ENCODE measurements at regions not wholly inside any gene's neighbourhood (a gene's known extent, or its start where the extent isn't known, plus 50 kb on each side); places are given as distances from the start of the nearest gene placed in this dataset.

DNA sequence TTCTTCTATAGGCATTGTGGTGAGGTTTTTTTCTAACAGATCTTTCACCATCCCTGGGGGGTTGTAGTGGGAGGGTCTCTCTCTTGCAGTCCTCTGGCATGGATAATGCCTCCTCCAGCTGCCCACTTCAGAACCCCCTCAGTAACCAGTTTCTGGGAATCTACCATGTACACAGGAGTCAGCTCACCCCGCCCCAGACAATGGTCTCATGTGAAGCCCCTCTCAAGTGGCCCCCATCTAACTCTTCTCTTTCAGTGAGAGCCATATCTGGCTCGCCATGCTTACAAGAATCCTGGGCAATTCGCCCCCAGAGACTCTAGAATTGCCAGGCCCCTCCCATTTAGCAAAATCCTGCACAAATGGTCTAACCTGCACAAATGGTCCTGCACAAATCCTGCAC lies 144.4 kb upstream of the FSTL4 start:
- ATAC-seq (ENCODE audit: insufficient number of reproducible peaks, low FRiP score, low read depth), result no peak
- Histone ChIP-seq H3K36me3 (no peaks in the 10 kb centered on the region), H3K27me3 (replicated peaks; ENCODE audit: insufficient read depth) (no peaks in the 10 kb centered on the region)

DNA sequence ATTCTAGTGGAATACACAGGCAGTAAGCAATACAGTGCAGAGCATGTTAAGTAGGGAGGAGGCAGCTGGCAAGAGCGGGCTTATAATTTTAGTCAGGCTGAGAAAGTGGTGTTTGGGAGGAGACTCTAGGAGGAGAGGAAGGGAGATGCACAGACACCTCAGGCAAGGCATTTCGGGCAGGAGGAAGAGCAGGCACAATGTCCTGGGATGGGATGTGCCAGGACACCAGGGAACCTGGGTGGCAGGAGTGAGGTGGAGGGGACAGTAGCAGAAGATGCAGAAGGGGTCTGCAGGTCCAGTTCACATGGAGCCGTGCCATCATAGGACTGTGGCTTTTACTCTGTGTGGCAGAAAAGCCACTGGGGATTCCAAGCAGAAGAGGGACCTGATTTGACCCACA lies 143.7 kb upstream of the FSTL4 start:
- H3K9me3 ChIP-seq, result no peaks in the 10 kb centered on the region
- no peak overlapping the region for H3K27ac ChIP-seq
- H3K27me3 ChIP-seq (replicated peaks; ENCODE audit: insufficient read depth), result no peaks in the 10 kb centered on the region
- ATAC-seq (ENCODE audit: insufficient number of reproducible peaks, low FRiP score, low read depth) (no peak), DNase-seq (ENCODE audit: low spot score) (no peak)
- no peaks in the 10 kb centered on the region for H3K4me1 ChIP-seq (ENCODE audit: control insufficient read depth in 1 of 2, low read depth in 2 of 2)
- TF ChIP-seq, protein P1, sequence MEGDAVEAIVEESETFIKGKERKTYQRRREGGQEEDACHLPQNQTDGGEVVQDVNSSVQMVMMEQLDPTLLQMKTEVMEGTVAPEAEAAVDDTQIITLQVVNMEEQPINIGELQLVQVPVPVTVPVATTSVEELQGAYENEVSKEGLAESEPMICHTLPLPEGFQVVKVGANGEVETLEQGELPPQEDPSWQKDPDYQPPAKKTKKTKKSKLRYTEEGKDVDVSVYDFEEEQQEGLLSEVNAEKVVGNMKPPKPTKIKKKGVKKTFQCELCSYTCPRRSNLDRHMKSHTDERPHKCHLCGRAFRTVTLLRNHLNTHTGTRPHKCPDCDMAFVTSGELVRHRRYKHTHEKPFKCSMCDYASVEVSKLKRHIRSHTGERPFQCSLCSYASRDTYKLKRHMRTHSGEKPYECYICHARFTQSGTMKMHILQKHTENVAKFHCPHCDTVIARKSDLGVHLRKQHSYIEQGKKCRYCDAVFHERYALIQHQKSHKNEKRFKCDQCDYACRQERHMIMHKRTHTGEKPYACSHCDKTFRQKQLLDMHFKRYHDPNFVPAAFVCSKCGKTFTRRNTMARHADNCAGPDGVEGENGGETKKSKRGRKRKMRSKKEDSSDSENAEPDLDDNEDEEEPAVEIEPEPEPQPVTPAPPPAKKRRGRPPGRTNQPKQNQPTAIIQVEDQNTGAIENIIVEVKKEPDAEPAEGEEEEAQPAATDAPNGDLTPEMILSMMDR (IDR thresholded peaks at IDR 0.05), result no peak
- H3K36me3 ChIP-seq, result no peaks in the 10 kb centered on the region
- no peak overlapping the region for H3K4me3 ChIP-seq

More for the DNA sequence above, 144.4 kb upstream of the FSTL4 start:
- no peak overlapping the region for H3K4me3 ChIP-seq
- H3K27ac ChIP-seq, result no peak overlapping the region
- H3K4me1 ChIP-seq (ENCODE audit: control insufficient read depth in 1 of 2, low read depth in 2 of 2), result no peaks in the 10 kb centered on the region
- DNase-seq (ENCODE audit: low spot score), result no peak
- H3K9me3 ChIP-seq, result no peaks in the 10 kb centered on the region
- TF ChIP-seq, protein P1 (IDR thresholded peaks at IDR 0.05), result no peak

DNA sequence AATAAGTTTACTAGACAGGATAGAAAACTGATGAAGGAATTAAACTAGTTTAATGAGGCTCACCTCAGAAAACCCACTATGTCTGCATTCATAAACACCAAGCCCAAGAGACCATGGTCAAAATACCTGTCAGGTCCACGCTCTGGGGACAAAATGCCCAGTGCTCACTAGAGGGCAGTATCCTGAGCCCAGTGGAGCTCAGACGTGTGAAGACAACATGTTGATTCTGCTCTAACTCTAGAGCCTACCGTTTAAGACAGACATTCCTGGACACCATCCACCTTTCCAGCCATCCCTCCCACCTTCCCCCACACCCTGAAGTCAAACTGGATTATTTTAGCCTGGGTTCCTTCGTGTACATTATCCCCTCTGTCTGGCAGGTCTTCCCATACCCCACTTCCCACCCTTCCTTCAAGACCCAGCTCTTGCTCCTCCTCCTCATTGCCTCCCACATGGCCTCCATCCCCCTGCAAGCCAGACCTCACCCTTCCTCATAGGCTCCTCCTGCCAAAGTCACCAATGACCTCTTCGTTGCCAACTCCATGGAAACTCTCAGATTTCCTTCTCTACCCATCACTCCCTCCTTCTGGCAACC lies 142.3 kb upstream of the FSTL4 start:
- no peaks in the 10 kb centered on the region for H3K9me3 ChIP-seq
- no peaks in the 10 kb centered on the region for H3K27me3 ChIP-seq (replicated peaks; ENCODE audit: insufficient read depth)
- H3K4me1 ChIP-seq (ENCODE audit: control insufficient read depth in 1 of 2, low read depth in 2 of 2), result no peaks in the 10 kb centered on the region
- ATAC-seq (ENCODE audit: insufficient number of reproducible peaks, low FRiP score, low read depth), result no peak
- TF ChIP-seq, protein P1 (IDR thresholded peaks at IDR 0.05), result peak; percentile 27
- no peak overlapping the region for H3K27ac ChIP-seq
- DNase-seq (ENCODE audit: low spot score), result no peak
- H3K36me3 ChIP-seq, result no peaks in the 10 kb centered on the region
- no peak overlapping the region for H3K4me3 ChIP-seq

DNA sequence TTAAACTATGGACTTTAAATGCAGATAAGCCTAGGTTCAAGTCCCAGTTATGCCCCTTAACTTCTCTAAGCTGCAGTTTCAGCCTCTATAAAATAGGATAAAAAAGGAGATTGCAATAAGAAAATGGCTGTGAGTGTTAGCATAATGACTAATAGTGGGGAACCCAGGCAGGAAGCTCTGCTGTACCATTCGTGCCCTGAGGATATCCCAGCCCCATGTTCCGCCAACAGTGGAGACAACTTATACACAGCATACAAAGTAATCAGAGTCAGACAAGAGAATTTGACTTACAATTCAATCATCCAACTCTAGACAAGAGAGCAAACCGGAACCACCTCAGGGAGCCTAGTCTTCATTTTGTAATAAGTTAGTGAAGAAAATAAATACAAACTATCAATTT lies 141.5 kb upstream of the FSTL4 start:
- DNase-seq (ENCODE audit: low spot score) (no peak), ATAC-seq (ENCODE audit: insufficient number of reproducible peaks, low FRiP score, low read depth) (no peak)
- H3K36me3 ChIP-seq, result no peaks in the 10 kb centered on the region
- H3K27ac ChIP-seq, result no peak overlapping the region
- H3K4me3 ChIP-seq, result no peak overlapping the region
- H3K4me1 ChIP-seq (ENCODE audit: control insufficient read depth in 1 of 2, low read depth in 2 of 2), result no peaks in the 10 kb centered on the region
- no peaks in the 10 kb centered on the region for H3K27me3 ChIP-seq (replicated peaks; ENCODE audit: insufficient read depth)
- H3K9me3 ChIP-seq, result no peaks in the 10 kb centered on the region
- TF ChIP-seq, protein P1 (IDR thresholded peaks at IDR 0.05), result no peak

DNA sequence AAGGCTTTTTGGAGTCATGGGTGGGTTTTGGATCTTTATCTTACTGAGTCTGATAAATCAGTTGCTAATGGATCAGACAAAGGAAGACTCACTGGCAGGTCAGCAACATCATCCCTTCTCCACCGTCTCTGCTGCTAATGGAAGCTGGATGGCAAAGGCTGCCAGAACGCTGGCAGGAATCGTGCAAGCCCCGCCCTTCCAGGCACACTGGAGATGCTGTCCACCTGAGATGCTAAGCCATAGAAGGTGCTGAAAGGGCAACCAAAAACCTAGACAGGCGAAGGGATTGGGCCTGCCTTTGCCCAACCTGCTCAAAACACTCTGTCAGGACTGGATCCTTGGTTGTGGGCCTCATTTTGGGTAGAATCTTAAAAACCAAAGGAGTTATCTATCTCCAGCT lies 139.5 kb upstream of the FSTL4 start:
- DNase-seq (ENCODE audit: low spot score), result no peak
- Histone ChIP-seq H3K27ac (no peak overlapping the region), H3K4me1 (ENCODE audit: control insufficient read depth in 1 of 2, low read depth in 2 of 2) (no peaks in the 10 kb centered on the region), H3K27me3 (replicated peaks; ENCODE audit: insufficient read depth) (no peaks in the 10 kb centered on the region), H3K36me3 (no peaks in the 10 kb centered on the region), H3K9me3 (no peaks in the 10 kb centered on the region), H3K4me3 (no peak overlapping the region)
- TF ChIP-seq, protein P1 (IDR thresholded peaks at IDR 0.05), result no peak
- no peak for ATAC-seq (ENCODE audit: insufficient number of reproducible peaks, low FRiP score, low read depth)

Data from thoracic aorta (tissue), 2 donors.